ENCODE measurements at regions not wholly inside any gene's neighbourhood (a gene's known extent, or its start where the extent isn't known, plus 50 kb on each side); places are given as distances from the start of the nearest gene placed in this dataset.

DNA sequence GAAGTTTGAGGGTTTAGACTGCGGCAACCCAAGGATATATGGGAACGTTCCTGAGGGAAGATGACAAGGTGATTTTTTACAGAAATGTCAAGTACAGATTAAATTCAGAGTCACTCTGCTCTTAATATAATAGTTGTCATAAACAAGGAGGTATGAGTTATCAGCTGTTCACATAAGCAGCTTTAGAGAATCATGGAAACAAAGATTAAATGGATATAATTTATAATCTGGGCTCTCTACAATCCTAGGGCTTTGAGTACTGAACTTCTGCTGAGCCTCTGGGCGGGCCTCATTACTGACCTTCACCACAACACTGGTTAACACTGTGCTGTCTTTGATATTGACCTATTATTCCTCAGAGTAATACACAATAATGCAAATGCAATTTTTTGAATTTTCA, 577.8 kb downstream of the RPS29 start:
- TF ChIP-seq POLR2A (IDR thresholded peaks at IDR 0.05), result no peak
- no peak for TF ChIP-seq CTCF (IDR thresholded peaks at IDR 0.05)
- DNase-seq, result no peak
- Histone ChIP-seq H3K27ac (no peak overlapping the region), H3K36me3 (no peaks in the 10 kb centered on the region), H3K4me1 (no peaks in the 10 kb centered on the region), H3K4me3 (no peak overlapping the region), H3K27me3 (no peaks in the 10 kb centered on the region), H3K9me3 (no peaks in the 10 kb centered on the region)
- intact Hi-C loops (cut with DNase I; ENCODE audit: low total_unique reads), result no loop called here

GRCh38 chr14:48991141-48991540, 595.0 kb downstream of the RPS29 start:
- Histone ChIP-seq H3K27me3 (no peaks in the 10 kb centered on the region), H3K36me3 (no peaks in the 10 kb centered on the region), H3K27ac (no peak overlapping the region), H3K4me3 (no peak overlapping the region), H3K9me3 (no peaks in the 10 kb centered on the region), H3K4me1 (no peaks in the 10 kb centered on the region)
- DNase-seq, result no peak
- intact Hi-C loops (cut with DNase I; ENCODE audit: low total_unique reads), result no loop called here
- TF ChIP-seq POLR2A (IDR thresholded peaks at IDR 0.05) (no peak), CTCF (IDR thresholded peaks at IDR 0.05) (no peak)

DNA sequence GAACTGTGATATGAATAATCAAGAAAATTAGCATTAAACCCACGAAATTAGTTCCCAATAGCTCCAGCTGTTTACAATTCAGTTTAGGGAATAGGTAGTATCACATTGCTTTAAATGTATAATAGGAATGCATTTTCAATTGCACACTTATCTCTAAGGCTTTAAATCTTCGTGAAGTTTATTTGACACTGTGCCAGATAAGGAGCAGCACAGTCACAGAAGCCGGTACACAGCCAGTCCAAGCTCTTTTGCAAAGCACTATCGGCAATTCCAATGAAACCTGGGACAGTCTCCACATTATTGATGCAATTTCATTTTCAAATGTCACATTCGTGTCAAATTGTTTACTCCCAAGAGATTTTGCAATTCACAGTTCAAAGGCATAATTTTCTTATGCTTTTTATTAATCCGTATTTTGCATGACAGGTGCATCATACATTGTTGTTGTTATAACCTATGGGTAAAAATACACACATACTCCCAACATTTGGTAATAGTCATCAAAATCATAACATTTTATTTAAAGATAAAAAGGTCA, 602.8 kb downstream of the RPS29 start:
- DNase-seq, result no peak
- Histone ChIP-seq H3K9me3 (no peaks in the 10 kb centered on the region), H3K27me3 (no peaks in the 10 kb centered on the region), H3K4me3 (no peak overlapping the region), H3K4me1 (no peaks in the 10 kb centered on the region), H3K27ac (no peak overlapping the region), H3K36me3 (peaks cover 0 to 5% of the 10 kb centered on the region in 2 donors)
- TF ChIP-seq POLR2A (IDR thresholded peaks at IDR 0.05) (no peak), CTCF (IDR thresholded peaks at IDR 0.05) (no peak)
- intact Hi-C loops (cut with DNase I; ENCODE audit: low total_unique reads), result no loop called here

DNA sequence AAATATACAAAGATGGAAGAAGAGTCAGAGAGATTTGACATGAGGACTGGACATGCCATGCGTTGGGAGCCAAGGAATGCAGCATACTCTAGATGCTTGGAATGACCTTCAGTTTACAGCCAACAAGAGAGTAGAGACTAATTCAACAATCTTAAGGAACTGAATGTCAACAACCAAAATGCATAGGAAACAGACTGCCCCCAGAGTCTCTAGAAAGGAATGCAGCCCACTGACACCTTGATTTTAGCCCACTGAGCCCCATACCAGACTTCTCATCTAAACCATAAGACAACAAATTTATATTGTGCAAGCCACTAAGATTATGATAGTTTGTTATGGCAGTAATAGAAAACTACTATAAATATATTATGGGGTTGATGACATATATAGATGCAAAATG, 611.2 kb downstream of the RPS29 start:
- Histone ChIP-seq H3K4me1 (no peaks in the 10 kb centered on the region), H3K27ac (no peak overlapping the region), H3K9me3 (no peaks in the 10 kb centered on the region), H3K4me3 (no peak overlapping the region), H3K36me3 (peaks cover 0 to 3% of the 10 kb centered on the region in 2 donors), H3K27me3 (no peaks in the 10 kb centered on the region)
- TF ChIP-seq POLR2A (IDR thresholded peaks at IDR 0.05) (no peak), CTCF (IDR thresholded peaks at IDR 0.05) (no peak)
- no peak for DNase-seq
- intact Hi-C loops (cut with DNase I; ENCODE audit: low total_unique reads), result no loop called here

- no peaks in the 10 kb centered on the region for H3K27me3 ChIP-seq
- H3K9me3 ChIP-seq, result no peaks in the 10 kb centered on the region
- TF ChIP-seq CTCF (IDR thresholded peaks at IDR 0.05), result no peak
- no peak for TF ChIP-seq POLR2A (IDR thresholded peaks at IDR 0.05)
- peaks cover 0 to 3% of the 10 kb centered on the region in 2 donors for H3K36me3 ChIP-seq
- intact Hi-C loops (cut with DNase I; ENCODE audit: low total_unique reads), result no loop called here
- H3K4me3 ChIP-seq, result no peak overlapping the region
- H3K4me1 ChIP-seq, result no peaks in the 10 kb centered on the region
- no peak for DNase-seq
- H3K27ac ChIP-seq, result no peak overlapping the region
These were observed 613.0 kb downstream of the RPS29 start for GRCh38 chr14:48973151-48973550.

Data from uterus (tissue), 3 donors.